Lower leg skin (tissue), 3 donors: ENCODE measurements at regions not wholly inside any gene's neighbourhood (a gene's known extent, or its start where the extent isn't known, plus 50 kb on each side); places are given as distances from the start of the nearest gene placed in this dataset.

ENCODE experiments used
- CTCF ChIP-seq, 3 donors: fragments of 450-650 bp; IDR thresholded peaks; one replicate each; pipeline ENCODE4 v1.5.1; 2016; ENCODE audit warnings: antibody characterized with exemption in 3 of 3, mild to moderate bottlenecking in 3 of 3, moderate library complexity in 2 of 3
- POLR2A ChIP-seq, 2 donors: fragments of 450-650 bp; IDR thresholded peaks; one replicate each; pipeline ENCODE4 v1.6.1; 2016 to 2017; ENCODE audit warnings: antibody characterized with exemption in 2 of 2, mild to moderate bottlenecking in 1 of 2, moderate library complexity in 1 of 2

- no peak for TF ChIP-seq CTCF (IDR thresholded peaks at IDR 0.05)
- no peak for TF ChIP-seq POLR2A (IDR thresholded peaks at IDR 0.05)
Observed at GRCh38 chr10:130875897-130876472, 435.5 kb downstream of the TCERG1L start.
